ENCODE measurements at regions not wholly inside any gene's neighbourhood (a gene's known extent, or its start where the extent isn't known, plus 50 kb on each side); places are given as distances from the start of the nearest gene placed in this dataset.

GRCh38 chr15:62280625-62281024, 115.5 kb upstream of the C2CD4B start:
- no peak for TF ChIP-seq CTCF (IDR thresholded peaks at IDR 0.05)
- TF ChIP-seq POLR2A (IDR thresholded peaks at IDR 0.05) = no peak

Data from body of pancreas (tissue), 4 donors.